ENCODE measurements at regions not wholly inside any gene's neighbourhood (a gene's known extent, or its start where the extent isn't known, plus 50 kb on each side); places are given as distances from the start of the nearest gene placed in this dataset.

GRCh38 chr7:48786951-48787350 lies 137.4 kb upstream of the CDC14C start:
- no peak overlapping the region for H3K4me3 Mint-ChIP-seq
- no peak overlapping the region for H3K27ac Mint-ChIP-seq
- no peaks in the 10 kb centered on the region for H3K9me3 Mint-ChIP-seq
- TF ChIP-seq, protein P1, sequence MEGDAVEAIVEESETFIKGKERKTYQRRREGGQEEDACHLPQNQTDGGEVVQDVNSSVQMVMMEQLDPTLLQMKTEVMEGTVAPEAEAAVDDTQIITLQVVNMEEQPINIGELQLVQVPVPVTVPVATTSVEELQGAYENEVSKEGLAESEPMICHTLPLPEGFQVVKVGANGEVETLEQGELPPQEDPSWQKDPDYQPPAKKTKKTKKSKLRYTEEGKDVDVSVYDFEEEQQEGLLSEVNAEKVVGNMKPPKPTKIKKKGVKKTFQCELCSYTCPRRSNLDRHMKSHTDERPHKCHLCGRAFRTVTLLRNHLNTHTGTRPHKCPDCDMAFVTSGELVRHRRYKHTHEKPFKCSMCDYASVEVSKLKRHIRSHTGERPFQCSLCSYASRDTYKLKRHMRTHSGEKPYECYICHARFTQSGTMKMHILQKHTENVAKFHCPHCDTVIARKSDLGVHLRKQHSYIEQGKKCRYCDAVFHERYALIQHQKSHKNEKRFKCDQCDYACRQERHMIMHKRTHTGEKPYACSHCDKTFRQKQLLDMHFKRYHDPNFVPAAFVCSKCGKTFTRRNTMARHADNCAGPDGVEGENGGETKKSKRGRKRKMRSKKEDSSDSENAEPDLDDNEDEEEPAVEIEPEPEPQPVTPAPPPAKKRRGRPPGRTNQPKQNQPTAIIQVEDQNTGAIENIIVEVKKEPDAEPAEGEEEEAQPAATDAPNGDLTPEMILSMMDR (conservative IDR thresholded peaks at IDR 0.05), result no peak
- no peaks in the 10 kb centered on the region for H3K27me3 Mint-ChIP-seq
- H3K4me1 Mint-ChIP-seq (ENCODE audit: unreplicated experiment), result peaks cover 2% of the 10 kb centered on the region
- no peak for DNase-seq (ENCODE audit: extremely low spot score, unreplicated experiment)
- peaks cover 4% of the 10 kb centered on the region for H3K36me3 Mint-ChIP-seq

- no peaks in the 10 kb centered on the region for H3K27me3 Mint-ChIP-seq
- TF ChIP-seq, protein P1 (conservative IDR thresholded peaks at IDR 0.05), result no peak
- H3K9me3 Mint-ChIP-seq, result no peaks in the 10 kb centered on the region
- H3K36me3 Mint-ChIP-seq, result no peaks in the 10 kb centered on the region
- H3K27ac Mint-ChIP-seq, result no peak overlapping the region
- H3K4me3 Mint-ChIP-seq, result no peak overlapping the region
- DNase-seq (ENCODE audit: extremely low spot score, unreplicated experiment), result no peak
- H3K4me1 Mint-ChIP-seq (ENCODE audit: unreplicated experiment), result peaks cover 4% of the 10 kb centered on the region
Measured at GRCh38 chr7:48803250-48803649, 121.1 kb upstream of the CDC14C start.

- Mint-ChIP-seq H3K4me1 (ENCODE audit: unreplicated experiment) (peaks cover 4% of the 10 kb centered on the region), H3K27me3 (peaks cover 2% of the 10 kb centered on the region), H3K36me3 (no peaks in the 10 kb centered on the region), H3K4me3 (no peak overlapping the region), H3K27ac (no peak overlapping the region), H3K9me3 (no peaks in the 10 kb centered on the region)
- TF ChIP-seq, protein P1 (conservative IDR thresholded peaks at IDR 0.05), result no peak
- no peak for DNase-seq (ENCODE audit: extremely low spot score, unreplicated experiment)
Measured at GRCh38 chr7:48806731-48807130, 117.6 kb upstream of the CDC14C start.

DNA sequence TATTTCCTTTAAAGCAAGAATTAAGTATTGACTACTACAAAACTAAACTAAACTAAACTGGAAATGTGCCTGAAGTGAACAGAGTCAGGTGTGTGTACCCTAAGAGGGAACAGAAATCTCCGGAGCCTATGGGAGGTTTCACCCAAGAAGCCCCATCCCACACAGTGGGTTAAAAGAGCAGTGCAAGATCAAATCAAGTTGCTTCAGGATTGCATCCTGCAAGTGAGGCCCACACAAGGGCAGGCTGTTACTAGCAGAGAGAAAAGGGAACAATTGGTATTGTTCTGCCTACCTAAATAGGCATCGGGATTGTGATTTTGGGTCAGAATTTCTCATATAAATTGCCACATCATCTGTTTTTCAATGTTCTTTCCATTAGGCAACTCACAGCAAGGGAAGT lies 113.3 kb upstream of the CDC14C start:
- Mint-ChIP-seq H3K9me3 (no peaks in the 10 kb centered on the region), H3K27ac (no peak overlapping the region), H3K4me3 (no peak overlapping the region), H3K36me3 (no peaks in the 10 kb centered on the region), H3K27me3 (peaks cover 4% of the 10 kb centered on the region), H3K4me1 (ENCODE audit: unreplicated experiment) (peaks cover 4% of the 10 kb centered on the region)
- DNase-seq (ENCODE audit: extremely low spot score, unreplicated experiment), result no peak
- TF ChIP-seq, protein P1 (conservative IDR thresholded peaks at IDR 0.05), result no peak

GRCh38 chr7:48813472-48813871 lies 110.9 kb upstream of the CDC14C start:
- no peak overlapping the region for H3K27ac Mint-ChIP-seq
- H3K36me3 Mint-ChIP-seq, result no peaks in the 10 kb centered on the region
- H3K9me3 Mint-ChIP-seq, result no peaks in the 10 kb centered on the region
- DNase-seq (ENCODE audit: extremely low spot score, unreplicated experiment), result no peak
- H3K27me3 Mint-ChIP-seq, result peaks cover 4% of the 10 kb centered on the region
- no peak overlapping the region for H3K4me3 Mint-ChIP-seq
- no peaks in the 10 kb centered on the region for H3K4me1 Mint-ChIP-seq (ENCODE audit: unreplicated experiment)
- TF ChIP-seq, protein P1 (conservative IDR thresholded peaks at IDR 0.05), result no peak

- TF ChIP-seq, protein P1 (conservative IDR thresholded peaks at IDR 0.05), result no peak
- no peak overlapping the region for H3K4me3 Mint-ChIP-seq
- no peaks in the 10 kb centered on the region for H3K4me1 Mint-ChIP-seq (ENCODE audit: unreplicated experiment)
- H3K36me3 Mint-ChIP-seq, result no peaks in the 10 kb centered on the region
- no peak for DNase-seq (ENCODE audit: extremely low spot score, unreplicated experiment)
- H3K27me3 Mint-ChIP-seq, result no peaks in the 10 kb centered on the region
- H3K27ac Mint-ChIP-seq, result no peak overlapping the region
- H3K9me3 Mint-ChIP-seq, result no peaks in the 10 kb centered on the region
Measured at GRCh38 chr7:48822138-48822537, 102.2 kb upstream of the CDC14C start.
